Naive thymus-derived CD4-positive, alpha-beta T cell (primary cell): ENCODE measurements at regions not wholly inside any gene's neighbourhood (a gene's known extent, or its start where the extent isn't known, plus 50 kb on each side); places are given as distances from the start of the nearest gene placed in this dataset.
A peak's percentile ranks its signal among the peaks of the same experiment; 100 is the strongest.
"Not testable (repeated sequence)": the region's sequence is repeated elsewhere in the genome, so short reads cannot be mapped to it uniquely, and the experiment has no call there.

Experiments used
- ATAC-seq: fragments of 150-1000 bp; cut with Tn5 transposase; 2 replicates; pipeline ENCODE4 v1.10.0; 2021; ENCODE audit warnings: mild to moderate bottlenecking, moderate library complexity
- CTCF ChIA-PET: fragments of 350-600 bp; sonication (Branson Sonifier 250); formaldehyde crosslinking; loops from one replicate; lab custom pipeline; 2021; ENCODE audit warnings: antibody characterized with exemption; lab: Charles Lee
- POLR2A ChIA-PET: fragments of 350-600 bp; sonication (Branson Sonifier 250); formaldehyde crosslinking; loops from one replicate; lab custom pipeline; 2021; ENCODE audit warnings: antibody characterized with exemption, inconsistent platforms; lab: Charles Lee
- DNase-seq, 9 donors: peaks; one replicate each; pipeline versions ENCODE4 v3.0.0 to v3.0.0-alpha.2; 2020 to 2022; ENCODE audit warnings: mixed read lengths in 1 of 9
- H3K27ac ChIP-seq: one replicate; pipeline ENCODE4 v1.7.0; 2013; ENCODE audit warnings: mild to moderate bottlenecking, low read depth, low read length, moderate library complexity
- H3K27me3 ChIP-seq, 2 donors: one replicate each; pipeline ENCODE4 v1.7.0; 2013; ENCODE audit warnings: low read length in 2 of 2, mild to moderate bottlenecking in 2 of 2, moderate library complexity in 2 of 2; ENCODE audit not compliant: control insufficient read depth in 2 of 2, insufficient read depth in 2 of 2
- H3K36me3 ChIP-seq, 3 experiments: 1 replicate in 2 of 3; 2 replicates in 1 of 3; pipeline ENCODE4 v1.7.0; 2013; ENCODE audit warnings: low read length in 3 of 3, mild to moderate bottlenecking in 3 of 3, moderate library complexity in 1 of 3; ENCODE audit not compliant: insufficient read depth in 3 of 3, control insufficient read depth in 2 of 3
- H3K4me1 ChIP-seq, 2 donors: one replicate each; pipeline ENCODE4 v1.7.0; 2013; ENCODE audit warnings: low read length in 2 of 2, mild to moderate bottlenecking in 2 of 2, moderate library complexity in 1 of 2; ENCODE audit not compliant: control insufficient read depth in 2 of 2, insufficient read depth in 2 of 2
- H3K4me3 ChIP-seq: 2 replicates; pipeline ENCODE4 v1.7.0; 2013; ENCODE audit warnings: mild to moderate bottlenecking, low read length
- H3K9me3 ChIP-seq, 3 experiments: 1 replicate in 2 of 3; 2 replicates in 1 of 3; pipeline ENCODE4 v1.7.0; 2013; ENCODE audit warnings: low read length in 3 of 3; ENCODE audit not compliant: control insufficient read depth in 2 of 3
- H3K27ac Mint-ChIP-seq, 9 donors: one replicate each; pipeline ENCODE4 v1.8.0; 2020 to 2022; ENCODE audit warnings: mixed read lengths in 9 of 9, mild to moderate bottlenecking in 8 of 9, moderate library complexity in 5 of 9, inconsistent platforms in 2 of 9
- H3K27me3 Mint-ChIP-seq, 5 donors: one replicate each; pipeline ENCODE4 v1.8.0; 2021 to 2022; ENCODE audit warnings: mixed read lengths in 5 of 5, mild to moderate bottlenecking in 1 of 5
- H3K36me3 Mint-ChIP-seq, 5 donors: one replicate each; pipeline ENCODE4 v1.8.0; 2020 to 2022; ENCODE audit warnings: mixed read lengths in 5 of 5, mild to moderate bottlenecking in 3 of 5, inconsistent platforms in 1 of 5
- H3K4me1 Mint-ChIP-seq, 7 donors: one replicate each; pipeline ENCODE4 v1.8.0; 2020 to 2022; ENCODE audit warnings: mixed read lengths in 7 of 7, mild to moderate bottlenecking in 3 of 7, inconsistent platforms in 1 of 7
- H3K4me3 Mint-ChIP-seq, 10 donors: one replicate each; pipeline ENCODE4 v1.8.0; 2020 to 2022; ENCODE audit warnings: mild to moderate bottlenecking in 10 of 10, mixed read lengths in 10 of 10, moderate library complexity in 6 of 10, inconsistent platforms in 2 of 10
- H3K9me3 Mint-ChIP-seq, 11 donors: one replicate each; pipeline ENCODE4 v1.8.0; 2020 to 2022; ENCODE audit warnings: mixed read lengths in 11 of 11, mild to moderate bottlenecking in 4 of 11, inconsistent platforms in 1 of 11, moderate library complexity in 1 of 11
- intact Hi-C, 2 donors: fragments of 100-400 bp; cut with micrococcal nuclease; formaldehyde crosslinking; loops; one replicate each; pipeline ENCODE4 v1.15.1; 2023

DNA sequence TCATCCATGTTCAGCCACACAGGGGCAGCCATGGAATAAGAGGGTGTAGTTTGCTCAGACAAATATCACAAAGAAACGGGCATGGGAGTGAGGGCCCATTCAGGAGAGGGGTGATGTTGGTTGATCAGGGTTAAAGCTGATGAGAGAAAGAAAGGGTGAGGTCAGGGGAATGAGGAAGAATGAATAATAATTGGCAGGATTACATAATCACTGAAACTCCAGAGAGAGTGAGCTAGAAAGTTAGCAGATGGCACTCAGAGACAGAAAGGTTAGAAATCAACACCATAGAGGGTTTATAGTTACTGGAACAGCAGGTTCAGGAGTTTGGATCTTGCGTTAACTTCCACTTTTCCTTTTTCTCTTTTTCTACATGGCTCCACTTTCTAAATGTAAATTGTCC is 113.9 kb downstream of the TAF11L14 start:
- Histone ChIP-seq H3K4me1 (no peaks in the 10 kb centered on the region), H3K27ac (no peak overlapping the region), H3K27me3 (no peaks in the 10 kb centered on the region), H3K4me3 (no peak overlapping the region), H3K9me3 (no peaks in the 10 kb centered on the region), H3K36me3 (no peaks in the 10 kb centered on the region)
- H3K4me3 Mint-ChIP-seq: no peak overlapping the region
- no peaks in the 10 kb centered on the region for H3K36me3 Mint-ChIP-seq
- POLR2A ChIA-PET: no interaction called here
- intact Hi-C loops: no loop called here
- DNase-seq (no peak), ATAC-seq (peak; percentile 37)
- no peaks in the 10 kb centered on the region for H3K4me1 Mint-ChIP-seq
- H3K9me3 Mint-ChIP-seq: peaks cover 0 to 9% (median 6%) of the 10 kb centered on the region in 11 donors
- CTCF ChIA-PET: no interaction called here
- no peaks in the 10 kb centered on the region for H3K27me3 Mint-ChIP-seq
- H3K27ac Mint-ChIP-seq: no peak overlapping the region

- DNase-seq: no peak
- Histone ChIP-seq H3K27me3 (no peaks in the 10 kb centered on the region), H3K9me3 (no peaks in the 10 kb centered on the region), H3K4me3 (no peak overlapping the region), H3K27ac (no peak overlapping the region), H3K4me1 (no peaks in the 10 kb centered on the region), H3K36me3 (no peaks in the 10 kb centered on the region)
- peak; percentile 14 for ATAC-seq
- no peaks in the 10 kb centered on the region for H3K27me3 Mint-ChIP-seq
- ChIA-PET CTCF (no interaction called here), POLR2A (no interaction called here)
- peaks cover 0 to 9% (median 4%) of the 10 kb centered on the region in 11 donors for H3K9me3 Mint-ChIP-seq
- H3K27ac Mint-ChIP-seq: no peak overlapping the region
- no peaks in the 10 kb centered on the region for H3K4me1 Mint-ChIP-seq
- H3K36me3 Mint-ChIP-seq: no peaks in the 10 kb centered on the region
- intact Hi-C loops: no loop called here
- no peak overlapping the region for H3K4me3 Mint-ChIP-seq
These were observed 114.7 kb downstream of the TAF11L14 start for GRCh38 chr5:17748941-17749340.

- H3K4me3 ChIP-seq, H3K36me3 ChIP-seq, H3K4me3 Mint-ChIP-seq, H3K27me3 Mint-ChIP-seq, intact Hi-C loops, DNase-seq, ATAC-seq, POLR2A ChIA-PET, CTCF ChIA-PET, H3K27ac ChIP-seq, H3K27ac Mint-ChIP-seq, H3K9me3 ChIP-seq, H3K27me3 ChIP-seq, H3K4me1 ChIP-seq, H3K4me1 Mint-ChIP-seq, H3K36me3 Mint-ChIP-seq: not testable (repeated sequence)
- H3K9me3 Mint-ChIP-seq: peaks cover 0 to 26% (median 9%) of the 10 kb centered on the region in 11 donors
These were observed 121.1 kb downstream of the TAF11L14 start for GRCh38 chr5:17755406-17755805.

- H3K36me3 Mint-ChIP-seq: no peaks in the 10 kb centered on the region
- POLR2A ChIA-PET: no interaction called here
- Histone ChIP-seq H3K27ac (no peak overlapping the region), H3K4me1 (no peaks in the 10 kb centered on the region), H3K4me3 (no peak overlapping the region), H3K9me3 (no peaks in the 10 kb centered on the region), H3K27me3 (no peaks in the 10 kb centered on the region), H3K36me3 (no peaks in the 10 kb centered on the region)
- CTCF ChIA-PET: no interaction called here
- H3K27ac Mint-ChIP-seq: no peak overlapping the region
- DNase-seq (no peak), ATAC-seq (no peak)
- H3K4me3 Mint-ChIP-seq: no peak overlapping the region
- H3K9me3 Mint-ChIP-seq: peaks cover 3 to 26% (median 12%) of the 10 kb centered on the region in 11 donors
- no peaks in the 10 kb centered on the region for H3K4me1 Mint-ChIP-seq
- intact Hi-C loops: no loop called here
- no peaks in the 10 kb centered on the region for H3K27me3 Mint-ChIP-seq
These were observed 127.1 kb downstream of the TAF11L14 start for GRCh38 chr5:17761326-17761725.

DNA sequence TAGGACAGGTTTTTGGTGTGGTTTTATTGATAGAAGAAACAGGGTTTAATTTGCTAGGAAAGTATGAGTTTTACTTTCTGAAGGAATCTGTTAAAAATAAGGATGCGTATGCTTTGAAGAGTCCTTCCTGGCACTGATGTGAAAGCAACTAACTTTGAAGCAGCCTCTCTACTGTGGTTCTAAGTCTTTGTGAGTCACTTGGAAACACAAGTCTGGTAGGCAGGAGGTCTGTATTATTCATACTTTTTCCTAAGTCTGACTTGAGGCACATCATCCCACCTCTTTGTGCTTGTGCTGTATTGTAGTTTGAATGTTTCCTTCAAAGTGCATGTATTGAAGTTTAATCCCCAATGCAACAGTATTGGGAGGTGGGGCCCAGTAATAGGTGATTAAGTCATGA is 129.0 kb downstream of the TAF11L14 start:
- POLR2A ChIA-PET: no interaction called here
- CTCF ChIA-PET: no interaction called here
- Histone ChIP-seq H3K27ac (no peak overlapping the region), H3K36me3 (no peaks in the 10 kb centered on the region), H3K4me3 (no peak overlapping the region), H3K4me1 (no peaks in the 10 kb centered on the region), H3K27me3 (no peaks in the 10 kb centered on the region), H3K9me3 (no peaks in the 10 kb centered on the region)
- H3K27me3 Mint-ChIP-seq: no peaks in the 10 kb centered on the region
- intact Hi-C loops: no loop called here
- no peaks in the 10 kb centered on the region for H3K36me3 Mint-ChIP-seq
- no peak for DNase-seq
- no peak for ATAC-seq
- H3K4me1 Mint-ChIP-seq: no peaks in the 10 kb centered on the region
- peaks cover 4 to 29% (median 11%) of the 10 kb centered on the region in 11 donors for H3K9me3 Mint-ChIP-seq
- no peak overlapping the region for H3K4me3 Mint-ChIP-seq
- no peak overlapping the region for H3K27ac Mint-ChIP-seq

DNA sequence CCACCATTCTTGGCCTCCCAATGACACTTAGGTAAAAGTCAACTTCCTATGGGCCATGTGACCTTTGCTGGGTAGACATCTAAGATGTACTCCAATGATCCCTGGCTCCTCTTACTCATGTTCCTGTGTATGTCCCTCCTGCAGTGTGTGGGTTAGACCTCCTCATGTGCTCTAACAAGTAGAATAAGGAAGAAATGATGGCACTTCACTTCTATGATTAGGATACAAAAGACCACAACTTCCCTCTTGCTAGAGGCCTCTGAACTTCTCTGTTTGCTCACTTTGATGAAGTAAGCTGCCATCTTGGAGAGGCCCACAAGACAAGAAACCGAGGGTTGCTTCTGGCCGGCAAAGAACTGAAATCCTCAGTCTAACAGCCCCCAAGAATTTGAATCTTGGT is 131.8 kb downstream of the TAF11L14 start:
- no peak overlapping the region for H3K4me3 ChIP-seq
- H3K36me3 ChIP-seq: no peaks in the 10 kb centered on the region
- no peaks in the 10 kb centered on the region for H3K4me1 Mint-ChIP-seq
- no peaks in the 10 kb centered on the region for H3K27me3 Mint-ChIP-seq
- intact Hi-C loops: no loop called here
- no peak for ATAC-seq
- ChIA-PET CTCF (no interaction called here), POLR2A (interaction anchor here (0.6 kb wide), 1 partner anchor 480 kb away, joined by 3 read pairs; no protein-coding TSS in a partner anchor)
- no peak overlapping the region for H3K27ac Mint-ChIP-seq
- no peaks in the 10 kb centered on the region for H3K4me1 ChIP-seq
- H3K9me3 Mint-ChIP-seq: peaks cover 1 to 21% (median 7%) of the 10 kb centered on the region in 11 donors
- DNase-seq: no peak
- H3K36me3 Mint-ChIP-seq: no peaks in the 10 kb centered on the region
- H3K4me3 Mint-ChIP-seq: no peak overlapping the region
- H3K9me3 ChIP-seq: no peaks in the 10 kb centered on the region
- no peaks in the 10 kb centered on the region for H3K27me3 ChIP-seq
- H3K27ac ChIP-seq: no peak overlapping the region

GRCh38 chr5:17769277-17769676 is 135.0 kb downstream of the TAF11L14 start:
- Histone ChIP-seq H3K4me3 (no peak overlapping the region), H3K36me3 (no peaks in the 10 kb centered on the region), H3K27ac (no peak overlapping the region), H3K9me3 (no peaks in the 10 kb centered on the region), H3K27me3 (no peaks in the 10 kb centered on the region), H3K4me1 (no peaks in the 10 kb centered on the region)
- Mint-ChIP-seq H3K27ac (no peak overlapping the region), H3K36me3 (no peaks in the 10 kb centered on the region), H3K9me3 (peaks cover 2 to 27% (median 6%) of the 10 kb centered on the region in 11 donors), H3K4me3 (no peak overlapping the region), H3K27me3 (no peaks in the 10 kb centered on the region), H3K4me1 (no peaks in the 10 kb centered on the region)
- intact Hi-C loops: no loop called here
- DNase-seq: no peak
- no peak for ATAC-seq
- ChIA-PET POLR2A (no interaction called here), CTCF (no interaction called here)
